ENCODE measurements at regions not wholly inside any gene's neighbourhood (a gene's known extent, or its start where the extent isn't known, plus 50 kb on each side); places are given as distances from the start of the nearest gene placed in this dataset.

GRCh38 chr7:68674826-68675225, 923.4 kb upstream of the AUTS2 start:
- Histone ChIP-seq H2AK5ac (ENCODE audit: low read length, severe bottlenecking) (no peak overlapping the region), H3K36me3 (ENCODE audit: control insufficient read depth in 1 of 2, insufficient read depth in 2 of 2, low read depth in 1 of 2, low read length in 2 of 2) (no peaks in the 10 kb centered on the region), H4K91ac (ENCODE audit: low read length) (no peak overlapping the region), H3K27me3 (ENCODE audit: control insufficient read depth in 1 of 2, insufficient read depth in 1 of 2, low read length in 2 of 2) (no peaks in the 10 kb centered on the region), H3K23ac (ENCODE audit: low read length in 2 of 2) (no peak overlapping the region), H2BK5ac (ENCODE audit: low read depth, low read length, poor library complexity, severe bottlenecking) (no peak overlapping the region), H3K18ac (ENCODE audit: low read depth in 1 of 2, low read length in 2 of 2) (no peak overlapping the region), H4K8ac (ENCODE audit: low read length) (no peak overlapping the region), H2BK12ac (ENCODE audit: low read length in 2 of 2) (no peak overlapping the region), H3K14ac (ENCODE audit: low read length in 2 of 2) (no peak overlapping the region), H3K79me1 (replicated peaks; ENCODE audit: low read length, poor library complexity, severe bottlenecking) (no peaks in the 10 kb centered on the region), H2BK15ac (ENCODE audit: low read depth, poor library complexity, severe bottlenecking) (no peak overlapping the region), H2AFZ (ENCODE audit: low read depth, low read length) (no peak overlapping the region), H3K4me3 (ENCODE audit: insufficient read depth in 1 of 2, low read depth in 1 of 2, low read length in 2 of 2) (no peak overlapping the region), H3K9ac (ENCODE audit: low read length) (no peak overlapping the region), H3K9me3 (ENCODE audit: control insufficient read depth, low read length) (no peaks in the 10 kb centered on the region), H3K27ac (ENCODE audit: low read length, poor library complexity, severe bottlenecking) (no peak overlapping the region), H2BK120ac (ENCODE audit: low read depth, low read length) (no peak overlapping the region), H3K4me1 (ENCODE audit: control insufficient read depth, insufficient read depth, low read depth, low read length) (no peaks in the 10 kb centered on the region), H3K4me2 (ENCODE audit: low read length, poor library complexity, severe bottlenecking) (no peak overlapping the region), H3K4ac (ENCODE audit: low read depth in 1 of 2, low read length in 2 of 2) (no peak overlapping the region)
- DNase-seq = no peak
- 87% methylated on average over 3 of the region's 3 CpGs for WGBS

- H2AFZ ChIP-seq (ENCODE audit: low read depth, low read length) = no peak overlapping the region
- H3K4me3 ChIP-seq (ENCODE audit: insufficient read depth in 1 of 2, low read depth in 1 of 2, low read length in 2 of 2) = peak overlapping the region in 1 of 2 experiments; percentile 38
- DNase-seq = no peak
- no peak overlapping the region for H4K8ac ChIP-seq (ENCODE audit: low read length)
- H3K27me3 ChIP-seq (ENCODE audit: control insufficient read depth in 1 of 2, insufficient read depth in 1 of 2, low read length in 2 of 2) = peaks cover 0 to 4% of the 10 kb centered on the region in 2 experiments
- H2BK12ac ChIP-seq (ENCODE audit: low read length in 2 of 2) = no peak overlapping the region
- no peak overlapping the region for H4K91ac ChIP-seq (ENCODE audit: low read length)
- H3K18ac ChIP-seq (ENCODE audit: low read depth in 1 of 2, low read length in 2 of 2) = no peak overlapping the region
- no peaks in the 10 kb centered on the region for H3K36me3 ChIP-seq (ENCODE audit: control insufficient read depth in 1 of 2, insufficient read depth in 2 of 2, low read depth in 1 of 2, low read length in 2 of 2)
- H2BK5ac ChIP-seq (ENCODE audit: low read depth, low read length, poor library complexity, severe bottlenecking) = no peak overlapping the region
- no peak overlapping the region for H3K4me2 ChIP-seq (ENCODE audit: low read length, poor library complexity, severe bottlenecking)
- no peak overlapping the region for H2BK120ac ChIP-seq (ENCODE audit: low read depth, low read length)
- H3K14ac ChIP-seq (ENCODE audit: low read length in 2 of 2) = no peak overlapping the region
- no peak overlapping the region for H2AK5ac ChIP-seq (ENCODE audit: low read length, severe bottlenecking)
- no peak overlapping the region for H3K23ac ChIP-seq (ENCODE audit: low read length in 2 of 2)
- no peak overlapping the region for H2BK15ac ChIP-seq (ENCODE audit: low read depth, poor library complexity, severe bottlenecking)
- H3K4ac ChIP-seq (ENCODE audit: low read depth in 1 of 2, low read length in 2 of 2) = no peak overlapping the region
- peak overlapping the region; percentile 33 for H3K9ac ChIP-seq (ENCODE audit: low read length)
- H3K9me3 ChIP-seq (ENCODE audit: control insufficient read depth, low read length) = no peaks in the 10 kb centered on the region
- H3K4me1 ChIP-seq (ENCODE audit: control insufficient read depth, insufficient read depth, low read depth, low read length) = no peaks in the 10 kb centered on the region
- no peaks in the 10 kb centered on the region for H3K79me1 ChIP-seq (replicated peaks; ENCODE audit: low read length, poor library complexity, severe bottlenecking)
- 89% methylated on average over 11 of the region's 13 CpGs for WGBS
- no peak overlapping the region for H3K27ac ChIP-seq (ENCODE audit: low read length, poor library complexity, severe bottlenecking)
Measured at GRCh38 chr7:68676813-68677535, 921.3 kb upstream of the AUTS2 start.

GRCh38 chr7:68678196-68678595, 920.1 kb upstream of the AUTS2 start:
- Histone ChIP-seq H3K23ac (ENCODE audit: low read length in 2 of 2) (no peak overlapping the region), H3K36me3 (ENCODE audit: control insufficient read depth in 1 of 2, insufficient read depth in 2 of 2, low read depth in 1 of 2, low read length in 2 of 2) (no peaks in the 10 kb centered on the region)
- no peak for DNase-seq

GRCh38 chr7:68679459-68680234, 918.6 kb upstream of the AUTS2 start:
- no peak overlapping the region for H3K18ac ChIP-seq (ENCODE audit: low read depth in 1 of 2, low read length in 2 of 2)
- H3K4me3 ChIP-seq (ENCODE audit: insufficient read depth in 1 of 2, low read depth in 1 of 2, low read length in 2 of 2) = no peak overlapping the region
- no peak overlapping the region for H2AFZ ChIP-seq (ENCODE audit: low read depth, low read length)
- peaks cover 0 to 4% of the 10 kb centered on the region in 2 experiments for H3K27me3 ChIP-seq (ENCODE audit: control insufficient read depth in 1 of 2, insufficient read depth in 1 of 2, low read length in 2 of 2)
- H3K4me1 ChIP-seq (ENCODE audit: control insufficient read depth, insufficient read depth, low read depth, low read length) = no peaks in the 10 kb centered on the region
- H2BK120ac ChIP-seq (ENCODE audit: low read depth, low read length) = no peak overlapping the region
- H3K9ac ChIP-seq (ENCODE audit: low read length) = no peak overlapping the region
- DNase-seq = no peak
- H3K23ac ChIP-seq (ENCODE audit: low read length in 2 of 2) = no peak overlapping the region
- no peak overlapping the region for H3K4me2 ChIP-seq (ENCODE audit: low read length, poor library complexity, severe bottlenecking)
- H3K4ac ChIP-seq (ENCODE audit: low read depth in 1 of 2, low read length in 2 of 2) = no peak overlapping the region
- H2AK5ac ChIP-seq (ENCODE audit: low read length, severe bottlenecking) = no peak overlapping the region
- H3K79me1 ChIP-seq (replicated peaks; ENCODE audit: low read length, poor library complexity, severe bottlenecking) = no peaks in the 10 kb centered on the region
- H3K9me3 ChIP-seq (ENCODE audit: control insufficient read depth, low read length) = no peaks in the 10 kb centered on the region
- no peaks in the 10 kb centered on the region for H3K36me3 ChIP-seq (ENCODE audit: control insufficient read depth in 1 of 2, insufficient read depth in 2 of 2, low read depth in 1 of 2, low read length in 2 of 2)
- no peak overlapping the region for H2BK5ac ChIP-seq (ENCODE audit: low read depth, low read length, poor library complexity, severe bottlenecking)
- H2BK12ac ChIP-seq (ENCODE audit: low read length in 2 of 2) = no peak overlapping the region
- no peak overlapping the region for H3K27ac ChIP-seq (ENCODE audit: low read length, poor library complexity, severe bottlenecking)
- no peak overlapping the region for H2BK15ac ChIP-seq (ENCODE audit: low read depth, poor library complexity, severe bottlenecking)
- H4K91ac ChIP-seq (ENCODE audit: low read length) = no peak overlapping the region
- H3K14ac ChIP-seq (ENCODE audit: low read length in 2 of 2) = no peak overlapping the region
- whole genome bisulfite sequencing = 74% methylated on average over 6 of the region's 7 CpGs
- no peak overlapping the region for H4K8ac ChIP-seq (ENCODE audit: low read length)

More at GRCh38 chr7:68678196-68678595, 920.1 kb upstream of the AUTS2 start:
- no peaks in the 10 kb centered on the region for H3K9me3 ChIP-seq (ENCODE audit: control insufficient read depth, low read length)
- H2BK12ac ChIP-seq (ENCODE audit: low read length in 2 of 2) = no peak overlapping the region
- H2AFZ ChIP-seq (ENCODE audit: low read depth, low read length) = no peak overlapping the region
- H3K27ac ChIP-seq (ENCODE audit: low read length, poor library complexity, severe bottlenecking) = no peak overlapping the region
- no peak overlapping the region for H2AK5ac ChIP-seq (ENCODE audit: low read length, severe bottlenecking)
- H3K18ac ChIP-seq (ENCODE audit: low read depth in 1 of 2, low read length in 2 of 2) = no peak overlapping the region
- no peak overlapping the region for H3K4ac ChIP-seq (ENCODE audit: low read depth in 1 of 2, low read length in 2 of 2)
- no peak overlapping the region for H2BK120ac ChIP-seq (ENCODE audit: low read depth, low read length)
- H3K14ac ChIP-seq (ENCODE audit: low read length in 2 of 2) = no peak overlapping the region
- H3K27me3 ChIP-seq (ENCODE audit: control insufficient read depth in 1 of 2, insufficient read depth in 1 of 2, low read length in 2 of 2) = peaks cover 0 to 4% of the 10 kb centered on the region in 2 experiments
- H3K4me3 ChIP-seq (ENCODE audit: insufficient read depth in 1 of 2, low read depth in 1 of 2, low read length in 2 of 2) = no peak overlapping the region
- H4K8ac ChIP-seq (ENCODE audit: low read length) = no peak overlapping the region
- no peak overlapping the region for H3K4me2 ChIP-seq (ENCODE audit: low read length, poor library complexity, severe bottlenecking)
- H2BK5ac ChIP-seq (ENCODE audit: low read depth, low read length, poor library complexity, severe bottlenecking) = no peak overlapping the region
- H3K9ac ChIP-seq (ENCODE audit: low read length) = no peak overlapping the region
- 90% methylated on average over 4 of the region's 4 CpGs for WGBS
- H2BK15ac ChIP-seq (ENCODE audit: low read depth, poor library complexity, severe bottlenecking) = no peak overlapping the region
- no peaks in the 10 kb centered on the region for H3K79me1 ChIP-seq (replicated peaks; ENCODE audit: low read length, poor library complexity, severe bottlenecking)
- no peaks in the 10 kb centered on the region for H3K4me1 ChIP-seq (ENCODE audit: control insufficient read depth, insufficient read depth, low read depth, low read length)
- H4K91ac ChIP-seq (ENCODE audit: low read length) = no peak overlapping the region
